ENCODE measurements at regions not wholly inside any gene's neighbourhood (a gene's known extent, or its start where the extent isn't known, plus 50 kb on each side); places are given as distances from the start of the nearest gene placed in this dataset.

DNA sequence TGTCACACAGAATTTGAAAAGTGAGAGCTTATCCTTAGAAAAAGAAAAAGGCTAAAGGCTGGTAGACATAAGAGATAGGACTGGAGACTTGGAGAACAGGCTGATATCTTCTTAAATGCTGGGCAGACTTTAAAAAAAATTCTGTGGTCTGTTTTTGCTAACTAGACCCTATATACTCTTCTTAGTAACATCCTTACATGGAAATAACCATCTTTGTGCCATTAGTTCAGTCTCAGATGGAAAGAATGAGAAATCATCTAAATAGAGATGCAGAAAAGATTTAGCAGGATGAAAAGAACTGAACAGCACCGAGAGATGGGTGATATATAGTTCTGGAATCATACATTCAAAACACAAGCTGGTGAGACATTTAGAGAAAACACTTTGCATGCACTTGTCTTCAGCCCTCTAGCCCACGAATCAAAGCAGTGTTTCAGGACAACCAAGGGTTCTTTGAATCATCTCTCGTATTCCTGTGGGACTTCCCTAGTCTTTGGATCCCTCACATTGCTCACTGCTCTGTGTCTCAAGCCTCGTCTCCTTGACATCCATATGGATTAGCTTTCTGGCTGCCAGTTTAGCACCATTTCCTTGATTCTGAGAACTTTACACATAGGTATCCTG, 93.0 kb upstream of the LYSMD4 start:
- TF ChIP-seq, protein P1, sequence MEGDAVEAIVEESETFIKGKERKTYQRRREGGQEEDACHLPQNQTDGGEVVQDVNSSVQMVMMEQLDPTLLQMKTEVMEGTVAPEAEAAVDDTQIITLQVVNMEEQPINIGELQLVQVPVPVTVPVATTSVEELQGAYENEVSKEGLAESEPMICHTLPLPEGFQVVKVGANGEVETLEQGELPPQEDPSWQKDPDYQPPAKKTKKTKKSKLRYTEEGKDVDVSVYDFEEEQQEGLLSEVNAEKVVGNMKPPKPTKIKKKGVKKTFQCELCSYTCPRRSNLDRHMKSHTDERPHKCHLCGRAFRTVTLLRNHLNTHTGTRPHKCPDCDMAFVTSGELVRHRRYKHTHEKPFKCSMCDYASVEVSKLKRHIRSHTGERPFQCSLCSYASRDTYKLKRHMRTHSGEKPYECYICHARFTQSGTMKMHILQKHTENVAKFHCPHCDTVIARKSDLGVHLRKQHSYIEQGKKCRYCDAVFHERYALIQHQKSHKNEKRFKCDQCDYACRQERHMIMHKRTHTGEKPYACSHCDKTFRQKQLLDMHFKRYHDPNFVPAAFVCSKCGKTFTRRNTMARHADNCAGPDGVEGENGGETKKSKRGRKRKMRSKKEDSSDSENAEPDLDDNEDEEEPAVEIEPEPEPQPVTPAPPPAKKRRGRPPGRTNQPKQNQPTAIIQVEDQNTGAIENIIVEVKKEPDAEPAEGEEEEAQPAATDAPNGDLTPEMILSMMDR (conservative IDR thresholded peaks at IDR 0.05; ENCODE audit: low read length) = no peak
- TF ChIP-seq EZH2phosphoT487 (IDR thresholded peaks at IDR 0.05; ENCODE audit: borderline replicate concordance, low read depth, low read length) = no peak

All from OCI-LY7 (cell line).